ENCODE measurements at regions not wholly inside any gene's neighbourhood (a gene's known extent, or its start where the extent isn't known, plus 50 kb on each side); places are given as distances from the start of the nearest gene placed in this dataset.

DNA sequence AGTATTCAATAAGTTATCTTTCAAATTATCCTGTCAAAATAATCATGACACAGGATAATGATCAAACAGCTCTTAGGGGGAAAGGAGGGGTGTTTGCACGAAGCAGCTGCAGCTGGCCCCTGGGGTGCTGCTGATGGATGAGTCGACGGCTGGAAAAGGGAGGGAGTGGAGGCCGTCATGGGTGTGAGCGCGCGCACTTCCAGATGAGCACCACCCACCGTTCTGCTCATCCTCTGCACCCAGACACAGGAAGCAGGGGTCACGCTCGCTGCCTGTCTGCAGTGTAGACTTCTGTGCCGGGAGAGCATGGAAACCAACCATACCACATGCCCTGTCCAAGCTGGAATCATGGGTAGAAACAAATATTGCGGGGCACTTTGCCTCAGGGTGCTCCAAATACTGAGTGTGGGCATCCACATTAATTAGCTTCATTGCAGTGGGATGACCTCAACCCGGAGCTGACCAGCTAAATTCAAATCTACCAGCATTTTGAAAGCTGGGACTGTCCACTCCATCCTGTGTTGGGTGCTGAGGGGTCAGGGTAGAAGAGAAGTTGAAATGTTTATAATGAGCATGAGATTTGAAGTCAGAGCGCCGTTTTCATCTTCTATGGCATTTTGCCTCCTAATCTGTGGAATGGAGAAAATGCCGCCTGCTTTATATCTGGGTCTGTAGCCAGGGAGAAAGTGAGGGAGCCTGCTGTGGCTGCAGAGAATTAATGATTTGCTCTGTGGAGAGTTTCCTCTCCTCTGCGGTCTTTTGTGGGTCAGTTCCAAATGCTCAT is 802.4 kb downstream of the TBC1D22A start (continued):
- TF ChIP-seq ETS1 (IDR thresholded peaks at IDR 0.05): no peak
- TF ChIP-seq STAT1 (IDR thresholded peaks at IDR 0.05; ENCODE audit: unreplicated experiment): no peak
- no peak for TF ChIP-seq ZNF331 (CRISPR knock-in tag; IDR thresholded peaks at IDR 0.05; ENCODE audit: low read depth)
- TF ChIP-seq EZH2phosphoT487 (IDR thresholded peaks at IDR 0.05; ENCODE audit: unreplicated experiment): no peak
- no peak for TF ChIP-seq POLR2AphosphoS5 (IDR thresholded peaks at IDR 0.05; ENCODE audit: low read depth)

DNA sequence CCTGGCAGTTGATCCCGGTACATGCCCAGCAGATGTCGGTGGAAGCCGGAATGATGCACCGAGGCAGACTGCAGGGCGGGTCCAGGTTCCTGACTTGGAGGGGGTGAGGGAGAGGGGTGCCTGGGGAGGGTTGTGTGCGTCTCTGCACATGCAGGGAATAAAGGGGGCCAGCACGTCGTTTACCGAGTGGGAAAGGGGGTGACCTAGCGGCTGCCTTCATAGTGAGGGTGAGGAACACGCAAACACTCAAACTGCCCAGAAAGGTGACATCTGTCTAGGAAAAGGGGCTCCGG is 801.7 kb downstream of the TBC1D22A start:
- no peak for ATAC-seq
- Histone ChIP-seq H3K4me2 (no peak overlapping the region), H3K9me2 (ENCODE audit: insufficient read depth) (no peaks in the 10 kb centered on the region), H4K20me1 (replicated peaks; ENCODE audit: insufficient read depth) (no peaks in the 10 kb centered on the region), H2AFZ (no peak overlapping the region), H3K4me3 (no peak overlapping the region), H3F3A (replicated peaks; ENCODE audit: low read depth) (no peaks in the 10 kb centered on the region), H3K36me3 (ENCODE audit: insufficient read depth) (peaks cover 4% of the 10 kb centered on the region; the same call in 1 of the 2 replicates), H3K79me2 (replicated peaks; ENCODE audit: insufficient read depth) (no peaks in the 10 kb centered on the region), H3K27me3 (ENCODE audit: insufficient read depth) (no peaks in the 10 kb centered on the region), H3K4me1 (ENCODE audit: insufficient read depth) (no peaks in the 10 kb centered on the region), H3K27ac (ENCODE audit: low read depth) (no peak overlapping the region)
- Mint-ChIP-seq H3K36me3 (ENCODE audit: low read depth) (peaks cover 50% of the 10 kb centered on the region), H3K27me3 (ENCODE audit: insufficient read depth, low read depth, poor library complexity) (peaks cover 12% of the 10 kb centered on the region), H3K4me1 (no peaks in the 10 kb centered on the region), H3K9me3 (peaks cover 100% of the 10 kb centered on the region), H3K27ac (no peak overlapping the region), H3K4me3 (no peak overlapping the region)
- DNase-seq (ENCODE audit: low spot score): no peak
- TF ChIP-seq EZH2phosphoT487 (IDR thresholded peaks at IDR 0.05; ENCODE audit: unreplicated experiment): no peak
- TF ChIP-seq NANOG (IDR thresholded peaks at IDR 0.05; ENCODE audit: borderline replicate concordance): no peak
- TF ChIP-seq ZNF114 (CRISPR knock-in tag; IDR thresholded peaks at IDR 0.05): no peak
- no peak for TF ChIP-seq EZH2 (IDR thresholded peaks at IDR 0.05; ENCODE audit: low read depth, unreplicated experiment)
- TF ChIP-seq ETS1 (IDR thresholded peaks at IDR 0.05): no peak
- TF ChIP-seq JUNB (IDR thresholded peaks at IDR 0.05; ENCODE audit: unreplicated experiment): no peak
- TF ChIP-seq STAT1 (IDR thresholded peaks at IDR 0.05; ENCODE audit: unreplicated experiment): no peak

DNA sequence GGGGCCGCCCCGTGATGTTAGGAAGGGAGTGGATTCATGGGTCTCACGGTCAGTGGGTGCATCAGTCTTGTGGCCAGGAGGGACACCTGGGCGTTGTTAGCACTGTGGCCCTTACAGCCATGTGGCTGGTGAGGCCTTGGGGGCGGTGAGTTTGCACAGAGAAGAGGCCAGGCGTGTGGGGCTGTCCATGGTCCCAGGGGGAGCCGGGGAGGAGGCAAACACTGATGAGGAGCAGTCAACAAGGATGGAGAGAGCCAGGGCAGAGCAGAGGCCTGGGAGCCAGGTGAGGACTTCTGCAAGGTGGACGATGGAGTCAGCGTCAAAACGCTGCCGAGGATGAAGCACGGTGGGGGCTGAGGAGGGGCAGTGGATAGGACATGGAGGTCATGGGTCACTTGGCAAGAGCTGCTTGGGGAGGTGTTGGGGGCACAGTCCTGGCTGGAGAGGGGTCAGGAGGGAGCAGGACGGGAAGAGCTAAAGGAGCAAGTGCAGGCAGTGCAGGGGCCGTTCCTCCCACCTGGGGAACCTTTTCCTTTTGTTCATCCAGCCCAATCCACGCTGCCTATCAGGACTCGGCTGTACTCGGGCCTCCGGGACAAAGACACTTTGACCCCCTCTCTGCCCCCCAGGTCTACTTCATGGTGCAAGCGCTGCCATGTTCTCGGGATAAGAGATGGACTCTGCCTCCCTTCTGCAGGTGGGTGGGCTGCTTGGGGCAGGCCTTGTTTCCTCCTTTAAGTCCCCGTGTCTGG is 801.1 kb downstream of the TBC1D22A start:
- no peak overlapping the region for H3K27ac ChIP-seq (ENCODE audit: low read depth)
- H3K4me3 ChIP-seq: no peak overlapping the region
- peaks cover 51% of the 10 kb centered on the region for H3K36me3 Mint-ChIP-seq (ENCODE audit: low read depth)
- no peaks in the 10 kb centered on the region for H4K20me1 ChIP-seq (replicated peaks; ENCODE audit: insufficient read depth)
- H3K4me3 Mint-ChIP-seq: no peak overlapping the region
- H3K27me3 ChIP-seq (ENCODE audit: insufficient read depth): no peaks in the 10 kb centered on the region
- H2AFZ ChIP-seq: no peak overlapping the region
- H3K36me3 ChIP-seq (ENCODE audit: insufficient read depth): peaks cover 4% of the 10 kb centered on the region; the same call in 1 of the 2 replicates
- H3K4me1 Mint-ChIP-seq: no peaks in the 10 kb centered on the region
- H3K27me3 Mint-ChIP-seq (ENCODE audit: insufficient read depth, low read depth, poor library complexity): peaks cover 15% of the 10 kb centered on the region
- no peak for ATAC-seq
- no peaks in the 10 kb centered on the region for H3K9me2 ChIP-seq (ENCODE audit: insufficient read depth)
- no peak overlapping the region for H3K4me2 ChIP-seq
- no peaks in the 10 kb centered on the region for H3K79me2 ChIP-seq (replicated peaks; ENCODE audit: insufficient read depth)
- TF ChIP-seq NANOG (IDR thresholded peaks at IDR 0.05; ENCODE audit: borderline replicate concordance): no peak
- TF ChIP-seq JUNB (IDR thresholded peaks at IDR 0.05; ENCODE audit: unreplicated experiment): no peak
- H3K9me3 Mint-ChIP-seq: peaks cover 100% of the 10 kb centered on the region
- no peak for DNase-seq (ENCODE audit: low spot score)
- no peak overlapping the region for H3K27ac Mint-ChIP-seq
- no peaks in the 10 kb centered on the region for H3K4me1 ChIP-seq (ENCODE audit: insufficient read depth)
- no peaks in the 10 kb centered on the region for H3F3A ChIP-seq (replicated peaks; ENCODE audit: low read depth)

Measured in GM23338 (cell line).